Heart left ventricle (tissue), 16 donors: ENCODE measurements at regions not wholly inside any gene's neighbourhood (a gene's known extent, or its start where the extent isn't known, plus 50 kb on each side); places are given as distances from the start of the nearest gene placed in this dataset.

ENCODE experiments used
- ATAC-seq, 4 donors: fragments of 200-7000 bp; cut with Tn5 transposase; one replicate each; pipeline ENCODE4 v1.9.1; 2020 to 2022; ENCODE audit warnings: moderate library complexity in 4 of 4, mild to moderate bottlenecking in 3 of 4, moderate number of reproducible peaks in 1 of 4
- DNase-seq, 5 donors: peaks; one replicate each; pipeline ENCODE4 v3.0.0-alpha.2; 2020
- H3K27ac ChIP-seq, 12 donors: fragments of 200-600 bp; sonication (generic) in 4 of 12; one replicate each; pipeline versions ENCODE4 v1.5.0 to v1.8.0; 2016 to 2022; ENCODE audit warnings: mild to moderate bottlenecking in 2 of 12
- H3K27me3 ChIP-seq, 9 donors: fragments of 200-600 bp; sonication (generic) in 2 of 9; one replicate each; pipeline versions ENCODE4 v1.5.1 to v1.8.0; 2016 to 2022; ENCODE audit warnings: mild to moderate bottlenecking in 3 of 9
- H3K36me3 ChIP-seq, 9 donors: fragments of 200-600 bp; sonication (generic) in 2 of 9; one replicate each; pipeline versions ENCODE4 v1.5.0 to v1.8.0; 2018 to 2022; ENCODE audit warnings: mild to moderate bottlenecking in 2 of 9
- H3K4me1 ChIP-seq, 12 donors: fragments of 200-600 bp; sonication (generic) in 4 of 12; one replicate each; pipeline versions ENCODE4 v1.5.0 to v1.8.0; 2016 to 2022; ENCODE audit warnings: mild to moderate bottlenecking in 3 of 12
- H3K4me3 ChIP-seq, 12 donors: fragments of 200-600 bp; sonication (generic) in 4 of 12; one replicate each; pipeline versions ENCODE4 v1.5.0 to v1.8.0; 2017 to 2022; ENCODE audit warnings: mild to moderate bottlenecking in 9 of 12, moderate library complexity in 4 of 12
- H3K9me3 ChIP-seq, 12 donors: fragments of 200-600 bp; sonication (generic) in 4 of 12; one replicate each; pipeline versions ENCODE4 v1.5.0 to v1.8.0; 2016 to 2022; ENCODE audit warnings: mild to moderate bottlenecking in 1 of 12
- CTCF ChIP-seq, 12 donors: fragments of 200-600 bp; sonication (generic) in 4 of 12; IDR thresholded peaks; one replicate each; pipeline versions ENCODE4 v1.5.0 to v1.8.0; 2018 to 2022; ENCODE audit warnings: antibody characterized with exemption in 12 of 12, mild to moderate bottlenecking in 5 of 12
- POLR2A ChIP-seq, 2 donors: fragments of 450-650 bp; IDR thresholded peaks; one replicate each; pipeline ENCODE4 v1.6.1; 2017; ENCODE audit warnings: antibody characterized with exemption in 2 of 2, mild to moderate bottlenecking in 2 of 2, moderate library complexity in 2 of 2
- WGBS, 4 donors: extraction: QIAGEN DNeasy Blood & Tissue Kit in 2 of 4; methylation state at CpG; one replicate each; pipeline versions ENCODE4 v1.1.5 to v1.1.7; 2013 to 2018; 5-methylcytosine and 5-hydroxymethylcytosine counted together
- intact Hi-C, 10 donors: fragments of 100-400 bp; cut with DNase I; formaldehyde crosslinking; loops; one replicate each; pipeline versions ENCODE4 v1.11.1 to v1.14.2; 2022
- donor health status: ischemic (EF 13 %, LVEDD 7.1; RV severe dilation, severe dysfunction).
- donor health status: healthy with polysubstance abuse.
- donor health status: DM: no; HTN: yes; CAD: no.
- donor health status: DM: no; HTN: no; CAD: no.
- donor health status: ischemic (EF 25% LVEDD 6.9; RV normal size, moderate dysfunction).
- donor health status: ischemic (EF 25% LVEDD 5.7; RV mildly dilated, moderate dysfunction).
- donor health status: healthy.
- donor health status: DM: yes; HTN: yes; CAD: no.
- donor health status: ischemic (EF 35%, LVEDD 5.7; RV mildly dilated, moderate dysfunction).
- donor health status: nonischemic (EF 11% LVEDD 7.7; RV severe dilation, severe dysfunction).
- donor health status: DM: yes; HTN: yes; CAD: no.
- donor health status: PGD.
- donor health status: ischemic (EF 29% LVEDD 5.4; RV normal size, mild dysfunction).
- donor health status: nonischemic (EF 23%, LVEDD 6.1; RV moderate dilation, normal function).

- Histone ChIP-seq H3K36me3 (no peaks in the 10 kb centered on the region), H3K27me3 (peaks cover 0 to 8% (median 0%) of the 10 kb centered on the region in 9 donors), H3K4me1 (no peaks in the 10 kb centered on the region), H3K27ac (no peak overlapping the region), H3K4me3 (no peak overlapping the region), H3K9me3 (no peaks in the 10 kb centered on the region)
- DNase-seq (no peak), ATAC-seq (no peak)
- TF ChIP-seq CTCF (IDR thresholded peaks at IDR 0.05): no peak
- TF ChIP-seq POLR2A (IDR thresholded peaks at IDR 0.05): no peak
- WGBS, 4 donors: 78 to 86% (median 83%) methylated on average over 3 of the region's 3 CpGs
- intact Hi-C loops: no loop called here
Measured at GRCh38 chr9:34876096-34876495, 82.0 kb upstream of the PHF24 start.

GRCh38 chr9:34869390-34869789 is 88.7 kb upstream of the PHF24 start:
- H3K9me3 ChIP-seq: peaks cover 0 to 17% (median 6%) of the 10 kb centered on the region in 12 donors
- intact Hi-C loops: loop anchor here in 3 of 10 donors (5.0 to 10.0 kb wide), 3 partner anchors 107 to 175 kb away; partner anchors contain the start of gene CCL19 (in 1 of the 3)
- TF ChIP-seq CTCF (IDR thresholded peaks at IDR 0.05) (peak in 8 of 12 donors; percentile 15 to 47 (median 26)), POLR2A (IDR thresholded peaks at IDR 0.05) (no peak)
- H3K4me1 ChIP-seq: peaks cover 0 to 10% (median 0%) of the 10 kb centered on the region in 12 donors
- ATAC-seq (no peak), DNase-seq (no peak)
- H3K27ac ChIP-seq: no peak overlapping the region
- no peaks in the 10 kb centered on the region for H3K27me3 ChIP-seq
- H3K4me3 ChIP-seq: no peak overlapping the region
- no peaks in the 10 kb centered on the region for H3K36me3 ChIP-seq
- WGBS, 4 donors: 22 to 51% (median 39%) methylated on average over 2 of the region's 2 CpGs

- no peaks in the 10 kb centered on the region for H3K36me3 ChIP-seq
- no peak for TF ChIP-seq CTCF (IDR thresholded peaks at IDR 0.05)
- no peak for TF ChIP-seq POLR2A (IDR thresholded peaks at IDR 0.05)
- H3K27me3 ChIP-seq: no peaks in the 10 kb centered on the region
- intact Hi-C loops: loop anchor here in 3 of 10 donors (5.0 to 10.0 kb wide), 3 partner anchors 104 to 172 kb away; partner anchors contain the start of gene CCL19 (in 1 of the 3)
- peaks cover 0 to 10% (median 0%) of the 10 kb centered on the region in 12 donors for H3K4me1 ChIP-seq
- peak in 1 of 5 donors; percentile 22 for DNase-seq
- no peak overlapping the region for H3K4me3 ChIP-seq
- peak overlapping the region in 1 of 12 donors; percentile 48 for H3K27ac ChIP-seq
- H3K9me3 ChIP-seq: peaks cover 0 to 26% (median 9%) of the 10 kb centered on the region in 12 donors
- peak; percentile 78 to 90 (median 84) for ATAC-seq
Measured at GRCh38 chr9:34866614-34867013, 91.5 kb upstream of the PHF24 start.

GRCh38 chr9:34863426-34863825 is 94.7 kb upstream of the PHF24 start:
- intact Hi-C loops: loop anchor here in 2 of 10 donors (10.0 kb wide), 2 partner anchors 159 to 169 kb away; partner anchors contain the start of gene CCL19 (in 1 of the 2)
- WGBS, 4 donors: 0 to 94% (median 68%) methylated on average over 1 of the region's 1 CpG
- TF ChIP-seq POLR2A (IDR thresholded peaks at IDR 0.05) (no peak), CTCF (IDR thresholded peaks at IDR 0.05) (no peak)

More at GRCh38 chr9:34863426-34863825, 94.7 kb upstream of the PHF24 start:
- Histone ChIP-seq H3K4me3 (no peak overlapping the region), H3K36me3 (no peaks in the 10 kb centered on the region), H3K4me1 (peaks cover 0 to 10% (median 0%) of the 10 kb centered on the region in 12 donors), H3K27me3 (peaks cover 0 to under 1% (median 0%) of the 10 kb centered on the region in 9 donors), H3K27ac (no peak overlapping the region), H3K9me3 (peaks cover 0 to 31% (median 10%) of the 10 kb centered on the region in 12 donors)
- DNase-seq: no peak
- ATAC-seq: no peak
